ENCODE measurements at regions not wholly inside any gene's neighbourhood (a gene's known extent, or its start where the extent isn't known, plus 50 kb on each side); places are given as distances from the start of the nearest gene placed in this dataset.

DNA sequence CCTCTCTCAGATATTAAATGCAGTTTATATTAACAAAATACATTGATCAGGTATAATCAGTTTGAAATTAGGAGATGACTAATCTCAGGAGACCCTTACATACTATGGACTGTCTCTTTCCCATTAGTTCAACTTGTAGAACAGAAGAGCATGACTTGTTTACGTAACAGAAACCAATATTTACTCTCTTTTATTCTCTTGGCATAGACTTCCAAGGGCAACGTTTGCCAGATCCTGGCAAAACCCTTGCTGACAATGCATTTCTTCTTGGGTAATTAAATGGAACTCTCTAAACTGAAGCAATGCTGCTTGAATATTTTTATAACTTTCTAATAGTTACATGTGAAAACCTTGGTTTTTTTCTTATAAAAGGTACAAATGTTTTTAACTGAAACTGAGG, 68.3 kb upstream of the MYO16 start:
- WGBS = 31% methylated on average over 2 of the region's 2 CpGs
- Histone ChIP-seq H3K9me3 (no peaks in the 10 kb centered on the region), H3K27ac (replicated peaks in 1 of 4) (no peak overlapping the region), H3K27me3 (no peaks in the 10 kb centered on the region), H3K4me3 (no peak overlapping the region), H3K36me3 (no peaks in the 10 kb centered on the region), H3K4me1 (no peaks in the 10 kb centered on the region)
- intact Hi-C loops (cut with DNase I) = no loop called here
- TF ChIP-seq, protein P1, sequence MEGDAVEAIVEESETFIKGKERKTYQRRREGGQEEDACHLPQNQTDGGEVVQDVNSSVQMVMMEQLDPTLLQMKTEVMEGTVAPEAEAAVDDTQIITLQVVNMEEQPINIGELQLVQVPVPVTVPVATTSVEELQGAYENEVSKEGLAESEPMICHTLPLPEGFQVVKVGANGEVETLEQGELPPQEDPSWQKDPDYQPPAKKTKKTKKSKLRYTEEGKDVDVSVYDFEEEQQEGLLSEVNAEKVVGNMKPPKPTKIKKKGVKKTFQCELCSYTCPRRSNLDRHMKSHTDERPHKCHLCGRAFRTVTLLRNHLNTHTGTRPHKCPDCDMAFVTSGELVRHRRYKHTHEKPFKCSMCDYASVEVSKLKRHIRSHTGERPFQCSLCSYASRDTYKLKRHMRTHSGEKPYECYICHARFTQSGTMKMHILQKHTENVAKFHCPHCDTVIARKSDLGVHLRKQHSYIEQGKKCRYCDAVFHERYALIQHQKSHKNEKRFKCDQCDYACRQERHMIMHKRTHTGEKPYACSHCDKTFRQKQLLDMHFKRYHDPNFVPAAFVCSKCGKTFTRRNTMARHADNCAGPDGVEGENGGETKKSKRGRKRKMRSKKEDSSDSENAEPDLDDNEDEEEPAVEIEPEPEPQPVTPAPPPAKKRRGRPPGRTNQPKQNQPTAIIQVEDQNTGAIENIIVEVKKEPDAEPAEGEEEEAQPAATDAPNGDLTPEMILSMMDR (IDR thresholded peaks at IDR 0.05) = no peak
- no peak for TF ChIP-seq POLR2AphosphoS5 (IDR thresholded peaks at IDR 0.05)
- TF ChIP-seq POLR2A (IDR thresholded peaks at IDR 0.05; ENCODE audit: low read depth) = no peak
- no peak for TF ChIP-seq EP300 (IDR thresholded peaks at IDR 0.05)
- no peak for DNase-seq (ENCODE audit: extremely low spot score)

DNA sequence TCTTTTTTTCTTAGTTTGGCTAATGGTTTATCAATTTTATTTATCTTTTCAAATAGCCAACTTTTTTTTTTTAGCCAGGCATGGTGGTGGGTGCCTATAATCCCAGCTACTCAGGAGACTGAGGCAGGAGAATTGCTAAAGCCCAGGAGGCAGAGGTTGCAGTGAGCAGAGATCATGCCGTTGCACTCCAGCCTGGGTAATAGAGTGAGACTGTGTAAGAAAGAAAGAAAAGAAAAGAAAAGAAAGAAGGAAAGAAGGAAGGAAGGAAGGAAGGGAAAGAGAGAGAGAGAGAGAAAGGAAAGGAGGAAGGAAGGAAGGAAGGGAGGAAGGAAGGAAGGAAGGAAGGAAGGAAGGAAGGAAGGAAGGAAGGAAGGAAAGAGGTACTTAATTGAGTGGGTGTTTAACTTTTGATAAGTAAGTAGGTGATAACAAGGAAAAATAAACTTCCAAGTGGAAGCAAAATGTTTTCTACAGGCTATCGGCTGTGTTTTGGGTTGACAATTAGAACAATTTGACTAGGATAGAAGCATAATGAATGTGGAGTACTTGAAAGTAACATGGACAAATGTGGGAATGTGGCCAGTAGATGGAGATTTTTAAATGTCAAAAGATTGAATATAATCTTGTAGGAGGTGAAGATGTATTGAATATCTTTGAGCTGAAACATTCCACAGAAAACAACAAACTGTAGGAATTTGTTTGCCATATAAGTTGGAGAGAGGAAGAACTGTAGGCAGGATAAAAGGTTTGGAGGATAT, 62.8 kb upstream of the MYO16 start:
- no peak for DNase-seq (ENCODE audit: extremely low spot score)
- Histone ChIP-seq H3K4me3 (no peak overlapping the region), H3K27me3 (no peaks in the 10 kb centered on the region), H3K9me3 (no peaks in the 10 kb centered on the region), H3K36me3 (no peaks in the 10 kb centered on the region), H3K4me1 (no peaks in the 10 kb centered on the region), H3K27ac (replicated peaks in 1 of 4) (no peak overlapping the region)
- 74% methylated on average over 2 of the region's 2 CpGs for WGBS
- TF ChIP-seq POLR2AphosphoS5 (IDR thresholded peaks at IDR 0.05) (no peak), POLR2A (IDR thresholded peaks at IDR 0.05; ENCODE audit: low read depth) (no peak), EP300 (IDR thresholded peaks at IDR 0.05) (no peak)
- TF ChIP-seq, protein P1 (IDR thresholded peaks at IDR 0.05) = no peak
- intact Hi-C loops (cut with DNase I) = no loop called here

DNA sequence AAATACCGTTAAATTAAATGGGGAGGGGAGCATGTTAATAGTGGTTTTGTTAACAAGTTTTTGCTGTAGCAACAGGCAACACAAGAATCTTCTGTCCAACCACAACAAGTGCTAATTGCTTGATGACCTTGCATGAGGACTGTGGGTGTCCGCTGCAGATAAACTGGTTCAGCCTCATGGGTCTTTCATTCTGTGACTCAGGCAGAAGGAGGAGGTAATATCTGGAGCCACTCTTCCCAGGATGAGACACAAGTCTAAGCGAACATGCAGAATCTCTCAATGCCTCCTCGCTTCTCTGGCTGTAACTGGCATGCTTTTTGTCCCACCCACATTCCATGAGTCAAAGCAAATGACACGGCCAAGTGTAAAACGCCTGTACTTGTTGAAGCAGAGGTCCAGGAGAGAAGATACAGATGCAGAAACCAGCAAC, 56.6 kb upstream of the MYO16 start:
- intact Hi-C loops (cut with DNase I) = no loop called here
- 65% methylated on average over 6 of the region's 6 CpGs for WGBS
- Histone ChIP-seq H3K4me1 (no peaks in the 10 kb centered on the region), H3K36me3 (no peaks in the 10 kb centered on the region), H3K9me3 (no peaks in the 10 kb centered on the region), H3K4me3 (no peak overlapping the region), H3K27me3 (no peaks in the 10 kb centered on the region), H3K27ac (replicated peaks in 1 of 4) (no peak overlapping the region)
- no peak for TF ChIP-seq POLR2A (IDR thresholded peaks at IDR 0.05; ENCODE audit: low read depth)
- no peak for TF ChIP-seq EP300 (IDR thresholded peaks at IDR 0.05)
- no peak for DNase-seq (ENCODE audit: extremely low spot score)

DNA sequence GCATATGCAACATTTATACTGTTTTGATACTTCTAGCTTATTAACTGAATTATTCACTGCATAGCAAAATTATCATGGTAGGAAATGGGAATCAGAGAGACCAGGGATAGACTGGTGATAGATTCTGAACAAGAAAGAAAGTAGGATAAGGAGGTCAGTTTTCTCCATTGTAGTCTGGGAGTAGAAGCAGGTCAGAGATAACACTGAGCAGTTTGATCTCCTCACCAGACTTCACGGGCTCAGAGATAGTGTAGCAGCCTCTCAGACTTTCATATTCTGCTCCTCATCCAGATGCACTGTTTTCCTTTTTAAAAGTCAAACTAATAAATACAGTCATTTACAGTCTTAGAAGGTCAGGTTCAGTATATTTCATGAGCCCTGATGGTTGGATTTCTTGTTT, 56.0 kb upstream of the MYO16 start:
- DNase-seq (ENCODE audit: extremely low spot score) = no peak
- Histone ChIP-seq H3K27ac (replicated peaks in 1 of 4) (no peak overlapping the region), H3K36me3 (no peaks in the 10 kb centered on the region), H3K4me1 (no peaks in the 10 kb centered on the region), H3K4me3 (no peak overlapping the region), H3K27me3 (no peaks in the 10 kb centered on the region), H3K9me3 (no peaks in the 10 kb centered on the region)
- intact Hi-C loops (cut with DNase I) = no loop called here
- 62% methylated on average over 1 of the region's 1 CpG for WGBS
- TF ChIP-seq EP300 (IDR thresholded peaks at IDR 0.05) = no peak
- TF ChIP-seq POLR2A (IDR thresholded peaks at IDR 0.05; ENCODE audit: low read depth) = no peak
- TF ChIP-seq, protein P1 (IDR thresholded peaks at IDR 0.05) = no peak
- no peak for TF ChIP-seq POLR2AphosphoS5 (IDR thresholded peaks at IDR 0.05)

DNA sequence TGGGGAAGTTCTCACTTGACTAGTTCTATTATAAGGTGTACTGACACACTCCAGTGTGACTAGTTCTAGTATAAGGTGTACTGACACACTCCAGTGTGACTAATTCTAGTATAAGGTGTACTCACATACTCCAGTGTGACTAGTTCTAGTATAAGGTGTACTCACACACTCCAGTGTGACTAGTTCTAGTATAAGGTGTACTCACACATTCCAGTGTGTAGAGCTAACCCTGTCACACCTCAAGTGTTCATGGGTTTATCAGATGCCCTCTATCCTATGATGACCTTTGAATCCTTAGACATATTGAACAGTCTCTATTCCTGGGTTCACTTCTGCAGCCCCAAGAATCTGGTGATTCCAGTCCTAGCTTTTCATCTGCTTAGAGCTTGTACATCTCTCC, 54.6 kb upstream of the MYO16 start:
- no peak for TF ChIP-seq POLR2AphosphoS5 (IDR thresholded peaks at IDR 0.05)
- TF ChIP-seq EP300 (IDR thresholded peaks at IDR 0.05) = no peak
- no peak for TF ChIP-seq POLR2A (IDR thresholded peaks at IDR 0.05; ENCODE audit: low read depth)
- TF ChIP-seq, protein P1 (IDR thresholded peaks at IDR 0.05) = no peak
- no peaks in the 10 kb centered on the region for H3K36me3 ChIP-seq
- H3K27ac ChIP-seq (replicated peaks in 1 of 4) = no peak overlapping the region
- no peaks in the 10 kb centered on the region for H3K9me3 ChIP-seq
- H3K4me3 ChIP-seq = no peak overlapping the region
- intact Hi-C loops (cut with DNase I) = no loop called here
- no peaks in the 10 kb centered on the region for H3K27me3 ChIP-seq
- H3K4me1 ChIP-seq = no peaks in the 10 kb centered on the region
- no peak for DNase-seq (ENCODE audit: extremely low spot score)

Data from esophagus muscularis mucosa (tissue), 4 donors.